Stomach (tissue), 4 donors: ENCODE measurements at regions not wholly inside any gene's neighbourhood (a gene's known extent, or its start where the extent isn't known, plus 50 kb on each side); places are given as distances from the start of the nearest gene placed in this dataset.

ENCODE experiments used
- CTCF ChIP-seq, 7 experiments: fragments of 450-650 bp in 4 of 7; fragments of 200-600 bp in 3 of 7; sonication (generic) in 3 of 7; IDR thresholded peaks; one replicate each; pipeline ENCODE4 v1.5.1; 2016 to 2019; ENCODE audit warnings: antibody characterized with exemption in 7 of 7, control low read depth in 2 of 7, mild to moderate bottlenecking in 1 of 7
- POLR2A ChIP-seq, 4 donors: fragments of 450-650 bp; IDR thresholded peaks; one replicate each; pipeline ENCODE4 v1.6.1; 2016; ENCODE audit warnings: antibody characterized with exemption in 4 of 4, control low read depth in 2 of 4, mild to moderate bottlenecking in 1 of 4, moderate library complexity in 1 of 4

GRCh38 chr5:180414176-180414575 lies 61.0 kb upstream of the GFPT2 start:
- TF ChIP-seq POLR2A (IDR thresholded peaks at IDR 0.05), result no peak
- no peak for TF ChIP-seq CTCF (IDR thresholded peaks at IDR 0.05)
